Lower lobe of right lung (tissue), 2 donors: ENCODE measurements at regions not wholly inside any gene's neighbourhood (a gene's known extent, or its start where the extent isn't known, plus 50 kb on each side); places are given as distances from the start of the nearest gene placed in this dataset.

Experiments used
- ATAC-seq, 2 donors: fragments of 200-7000 bp; cut with Tn5 transposase; one replicate each; pipeline ENCODE4 v1.9.1; 2020 to 2022; ENCODE audit warnings: mild to moderate bottlenecking in 2 of 2, moderate library complexity in 2 of 2
- DNase-seq: peaks from one replicate; pipeline ENCODE4 v3.0.0-alpha.2; 2020
- H3K27ac ChIP-seq: fragments of 200-600 bp; one replicate; pipeline ENCODE4 v1.8.0; 2022
- H3K27me3 ChIP-seq: fragments of 200-600 bp; one replicate; pipeline ENCODE4 v1.8.0; 2022; ENCODE audit warnings: low read depth
- H3K36me3 ChIP-seq: fragments of 200-600 bp; one replicate; pipeline ENCODE4 v1.8.0; 2022; ENCODE audit warnings: mild to moderate bottlenecking
- H3K4me1 ChIP-seq: fragments of 200-600 bp; one replicate; pipeline ENCODE4 v1.8.0; 2022
- H3K4me3 ChIP-seq: fragments of 200-600 bp; one replicate; pipeline ENCODE4 v1.8.0; 2022; ENCODE audit warnings: mild to moderate bottlenecking
- H3K9me3 ChIP-seq: fragments of 200-600 bp; one replicate; pipeline ENCODE4 v1.8.0; 2022
- CTCF ChIP-seq: fragments of 200-600 bp; IDR thresholded peaks from one replicate; pipeline ENCODE4 v1.8.0; 2022; ENCODE audit warnings: antibody characterized with exemption, mild to moderate bottlenecking
- intact Hi-C: fragments of 100-400 bp; cut with DNase I; formaldehyde crosslinking; loops from one replicate; pipeline ENCODE4 v1.11.0; 2022
- donor health status: DM: no; HTN: yes; CAD: no; lungs with severe emphysema.

- intact Hi-C loops, result no loop called here
- TF ChIP-seq CTCF, result no peak
- H3K4me1 ChIP-seq, result peaks cover 17% of the 10 kb centered on the region
- H3K4me3 ChIP-seq, result no peak overlapping the region
- DNase-seq, result no peak
- H3K27me3 ChIP-seq, result peaks cover 9% of the 10 kb centered on the region
- no peak overlapping the region for H3K27ac ChIP-seq
- no peak for ATAC-seq
- H3K9me3 ChIP-seq, result no peaks in the 10 kb centered on the region
- H3K36me3 ChIP-seq, result no peaks in the 10 kb centered on the region
Observed at GRCh38 chr9:88197016-88197415, 58.7 kb upstream of the SPATA31C2 start.

DNA sequence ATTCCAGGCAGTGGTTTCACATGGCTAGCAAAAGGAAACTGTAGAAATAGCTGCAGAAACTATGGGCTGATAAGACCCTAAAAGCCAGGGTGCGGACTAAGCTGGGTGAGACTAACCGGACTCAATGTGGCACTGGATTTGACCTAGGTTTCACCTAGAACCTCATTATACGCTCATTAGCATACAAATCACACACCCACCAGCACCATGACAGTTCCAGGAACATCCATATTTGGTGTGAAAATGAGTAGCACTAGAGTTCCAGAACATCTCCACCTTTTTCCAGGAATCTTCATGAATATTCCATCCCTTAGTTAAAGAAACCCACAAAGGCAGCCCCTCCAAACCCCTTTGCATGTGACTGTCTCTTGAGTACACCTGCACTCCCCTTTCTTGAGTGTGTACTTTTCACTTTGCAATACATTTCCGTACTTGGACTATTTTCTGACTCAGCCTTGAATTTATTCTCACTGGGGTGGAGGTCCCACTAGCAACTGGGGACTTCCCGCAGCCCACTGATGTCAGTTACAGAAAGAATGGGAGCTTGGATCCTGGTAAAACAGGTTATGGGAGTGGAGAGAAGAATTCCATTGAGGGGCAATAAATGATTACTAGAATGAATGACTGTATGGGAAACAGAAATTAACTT is 58.0 kb upstream of the SPATA31C2 start:
- Histone ChIP-seq H3K4me1 (peaks cover 17% of the 10 kb centered on the region), H3K4me3 (no peak overlapping the region), H3K36me3 (no peaks in the 10 kb centered on the region), H3K9me3 (no peaks in the 10 kb centered on the region), H3K27ac (no peak overlapping the region), H3K27me3 (peaks cover 9% of the 10 kb centered on the region)
- intact Hi-C loops, result no loop called here
- DNase-seq (no peak), ATAC-seq (no peak)
- TF ChIP-seq CTCF, result no peak

DNA sequence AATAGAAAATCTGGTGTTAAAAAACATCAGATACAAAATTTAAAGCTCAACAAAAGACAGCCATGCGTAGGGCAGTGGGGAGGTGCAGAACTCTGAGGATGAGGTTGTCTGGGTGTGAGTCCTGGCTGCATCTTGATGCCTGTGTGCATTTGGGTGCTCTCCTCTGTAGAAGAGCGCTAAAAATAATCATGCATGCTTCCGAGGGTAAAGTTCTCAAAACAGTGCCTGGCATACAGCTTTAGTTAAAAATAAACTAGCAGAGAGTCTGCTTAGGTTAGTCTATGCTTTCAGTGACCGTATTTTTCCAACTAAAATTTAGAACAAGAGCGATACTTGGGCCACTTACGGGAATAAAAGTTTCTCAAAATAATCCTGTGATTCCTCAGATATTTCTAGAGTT is 55.5 kb upstream of the SPATA31C2 start:
- H3K27ac ChIP-seq, result no peak overlapping the region
- no peaks in the 10 kb centered on the region for H3K9me3 ChIP-seq
- ATAC-seq, result no peak
- no peak for TF ChIP-seq CTCF
- no peaks in the 10 kb centered on the region for H3K36me3 ChIP-seq
- H3K4me1 ChIP-seq, result peaks cover 12% of the 10 kb centered on the region
- no peak overlapping the region for H3K4me3 ChIP-seq
- peaks cover 9% of the 10 kb centered on the region for H3K27me3 ChIP-seq
- no peak for DNase-seq
- intact Hi-C loops, result no loop called here

GRCh38 chr9:88191456-88191855 is 53.2 kb upstream of the SPATA31C2 start:
- Histone ChIP-seq H3K27ac (no peak overlapping the region), H3K9me3 (no peaks in the 10 kb centered on the region), H3K27me3 (peaks cover 9% of the 10 kb centered on the region), H3K4me3 (no peak overlapping the region), H3K36me3 (no peaks in the 10 kb centered on the region), H3K4me1 (no peaks in the 10 kb centered on the region)
- TF ChIP-seq CTCF, result no peak
- intact Hi-C loops, result no loop called here
- DNase-seq (no peak), ATAC-seq (no peak)

DNA sequence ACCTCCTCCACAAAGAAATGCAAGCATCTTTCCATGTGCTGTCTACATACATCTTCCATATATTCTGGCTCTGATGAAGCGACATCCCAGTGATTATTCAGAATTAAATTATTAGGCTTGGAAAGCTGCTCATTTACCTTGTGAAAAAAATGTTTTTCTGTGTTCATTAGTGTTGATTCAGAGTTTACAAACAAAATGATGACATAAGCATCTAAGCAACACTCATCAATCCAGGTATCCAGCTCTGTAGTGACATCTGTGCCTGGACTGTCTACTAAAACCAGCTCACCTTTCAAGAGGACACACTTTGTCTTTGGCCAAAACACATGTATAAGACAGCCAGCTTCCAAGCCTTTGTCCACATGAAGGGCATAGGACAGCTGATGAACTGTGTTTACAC is 51.1 kb upstream of the SPATA31C2 start:
- H3K27ac ChIP-seq, result no peak overlapping the region
- no peak for TF ChIP-seq CTCF
- no peaks in the 10 kb centered on the region for H3K4me1 ChIP-seq
- H3K36me3 ChIP-seq, result no peaks in the 10 kb centered on the region
- ATAC-seq, result no peak
- H3K27me3 ChIP-seq, result peaks cover 9% of the 10 kb centered on the region
- H3K9me3 ChIP-seq, result no peaks in the 10 kb centered on the region
- H3K4me3 ChIP-seq, result no peak overlapping the region
- intact Hi-C loops, result no loop called here
- no peak for DNase-seq
